Smooth muscle cell (in vitro differentiated cells): ENCODE measurements at regions not wholly inside any gene's neighbourhood (a gene's known extent, or its start where the extent isn't known, plus 50 kb on each side); places are given as distances from the start of the nearest gene placed in this dataset.
"Not testable (repeated sequence)": the region's sequence is repeated elsewhere in the genome, so short reads cannot be mapped to it uniquely, and the experiment has no call there.

Experiments used
- DNase-seq: peaks from one replicate; lab custom pipeline; 2025; ENCODE audit not compliant: unreplicated experiment; lab: John Stamatoyannopoulos, UW
- H2AFZ ChIP-seq: fragments of 200-600 bp; sonication (generic); 2 replicates; pipeline ENCODE4 v1.6.0; 2016; ENCODE audit warnings: antibody characterized with exemption, low read depth, mild to moderate bottlenecking
- H3F3A ChIP-seq: fragments of 200-600 bp; sonication (generic); 2 replicates; pipeline ENCODE4 v1.6.0; 2017; ENCODE audit warnings: antibody characterized with exemption, low read depth
- H3K27ac ChIP-seq: fragments of 200-600 bp; sonication (generic); 2 replicates; pipeline ENCODE4 v1.5.1; 2016; ENCODE audit warnings: low read depth, mild to moderate bottlenecking
- H3K27me3 ChIP-seq: fragments of 200-600 bp; sonication (generic); 2 replicates; pipeline ENCODE4 v1.6.1; 2016; ENCODE audit warnings: low read depth, mild to moderate bottlenecking
- H3K36me3 ChIP-seq: fragments of 200-600 bp; sonication (generic); 2 replicates; pipeline ENCODE4 v1.5.1; 2016; ENCODE audit warnings: low read depth
- H3K4me1 ChIP-seq: fragments of 200-600 bp; sonication (generic); 2 replicates; pipeline ENCODE4 v1.5.1; 2016; ENCODE audit warnings: low read depth
- H3K4me2 ChIP-seq: fragments of 200-600 bp; sonication (generic); 2 replicates; pipeline ENCODE4 v1.6.0; 2016; ENCODE audit warnings: mild to moderate bottlenecking
- H3K4me3 ChIP-seq: fragments of 200-600 bp; sonication (generic); 2 replicates; pipeline ENCODE4 v1.5.1; 2016; ENCODE audit warnings: mild to moderate bottlenecking
- H3K79me2 ChIP-seq: fragments of 200-600 bp; sonication (generic); 2 replicates; pipeline ENCODE4 v1.6.0; 2016; ENCODE audit warnings: low read depth, mild to moderate bottlenecking
- H3K9ac ChIP-seq: fragments of 200-600 bp; sonication (generic); 2 replicates; pipeline ENCODE4 v1.6.0; 2016; ENCODE audit warnings: low read depth
- H3K9me3 ChIP-seq: fragments of 200-600 bp; sonication (generic); replicated peaks from 2 replicates; pipeline ENCODE4 v1.5.1; 2016; ENCODE audit warnings: low read depth
- H4K20me1 ChIP-seq: fragments of 200-600 bp; sonication (generic); 2 replicates; pipeline ENCODE4 v1.6.0; 2016; ENCODE audit warnings: low read depth
- CTCF ChIP-seq: fragments of 200-600 bp; sonication (generic); IDR thresholded peaks from 2 replicates; pipeline ENCODE4 v1.5.1; 2017; ENCODE audit warnings: borderline replicate concordance, mild to moderate bottlenecking, antibody characterized with exemption; ENCODE audit not compliant: insufficient read depth, poor library complexity, severe bottlenecking
- WGBS: methylation state at CpG from one replicate; pipeline ENCODE4 v1.1.7; 2016; ENCODE audit warnings: low lambda C conversion rate; 5-methylcytosine and 5-hydroxymethylcytosine counted together

- Histone ChIP-seq H3K27me3 (no peaks in the 10 kb centered on the region), H4K20me1 (no peaks in the 10 kb centered on the region), H3K4me3 (no peak overlapping the region), H3K9ac (peak overlapping the region; percentile 90), H3K4me2 (peak overlapping the region; percentile 81), H3F3A (peaks cover 48% of the 10 kb centered on the region), H3K4me1 (peaks cover 52% of the 10 kb centered on the region), H3K36me3 (no peaks in the 10 kb centered on the region), H3K9me3 (no peaks in the 10 kb centered on the region), H3K79me2 (no peaks in the 10 kb centered on the region), H2AFZ (no peak overlapping the region), H3K27ac (peak overlapping the region; percentile 98)
- no peak for DNase-seq
- no peak for TF ChIP-seq CTCF
- WGBS = 95% methylated on average over 5 of the region's 5 CpGs
These were observed 139.4 kb upstream of the TENT5A start for GRCh38 chr6:81891874-81892273.

- H3K27me3 ChIP-seq = no peaks in the 10 kb centered on the region
- H3K4me3 ChIP-seq = no peak overlapping the region
- H3K79me2 ChIP-seq = no peaks in the 10 kb centered on the region
- peaks cover 40% of the 10 kb centered on the region for H3F3A ChIP-seq
- H3K9me3 ChIP-seq = no peaks in the 10 kb centered on the region
- WGBS = 17% methylated on average over 2 of the region's 2 CpGs
- peak overlapping the region; percentile 81 for H3K4me2 ChIP-seq
- H4K20me1 ChIP-seq = no peaks in the 10 kb centered on the region
- H3K9ac ChIP-seq = peak overlapping the region; percentile 90
- H3K36me3 ChIP-seq = no peaks in the 10 kb centered on the region
- H2AFZ ChIP-seq = no peak overlapping the region
- H3K4me1 ChIP-seq = peaks cover 47% of the 10 kb centered on the region
- peak overlapping the region; percentile 98 for H3K27ac ChIP-seq
- no peak for DNase-seq
- no peak for TF ChIP-seq CTCF
These were observed 138.4 kb upstream of the TENT5A start for GRCh38 chr6:81890846-81891245.

GRCh38 chr6:81889377-81890053 is 137.0 kb upstream of the TENT5A start:
- no peak for DNase-seq
- H3K36me3 ChIP-seq = no peaks in the 10 kb centered on the region
- H3K9me3 ChIP-seq = no peaks in the 10 kb centered on the region
- H2AFZ ChIP-seq = peak overlapping the region; percentile 64
- H3K4me2 ChIP-seq = peak overlapping the region; percentile 81
- peak overlapping the region; percentile 98 for H3K27ac ChIP-seq
- peaks cover 37% of the 10 kb centered on the region for H3K4me1 ChIP-seq
- TF ChIP-seq CTCF = no peak
- peak overlapping the region; percentile 10 for H3K9ac ChIP-seq
- peaks cover 32% of the 10 kb centered on the region for H3F3A ChIP-seq
- no peak overlapping the region for H3K4me3 ChIP-seq
- no peaks in the 10 kb centered on the region for H3K79me2 ChIP-seq
- WGBS = 49% methylated on average over 6 of the region's 6 CpGs
- no peaks in the 10 kb centered on the region for H4K20me1 ChIP-seq
- H3K27me3 ChIP-seq = no peaks in the 10 kb centered on the region

- H3K4me3 ChIP-seq, DNase-seq, H3K79me2 ChIP-seq, H3K27ac ChIP-seq, H3K4me2 ChIP-seq, H3K9ac ChIP-seq, H2AFZ ChIP-seq, H3K9me3 ChIP-seq, H4K20me1 ChIP-seq, H3K36me3 ChIP-seq, H3K27me3 ChIP-seq: not testable (repeated sequence)
- Histone ChIP-seq H3F3A (peaks cover 17% of the 10 kb centered on the region), H3K4me1 (peaks cover 14% of the 10 kb centered on the region)
- 93% methylated on average over 1 of the region's 1 CpG for WGBS
These were observed 134.4 kb upstream of the TENT5A start for GRCh38 chr6:81886909-81887308.
